CD4-positive, alpha-beta T cell treated with Interleukin-17A for 1 hour (primary cell): ENCODE measurements at regions not wholly inside any gene's neighbourhood (a gene's known extent, or its start where the extent isn't known, plus 50 kb on each side); places are given as distances from the start of the nearest gene placed in this dataset.
"Not testable (repeated sequence)": the region's sequence is repeated elsewhere in the genome, so short reads cannot be mapped to it uniquely, and the experiment has no call there.

ENCODE experiments used
- DNase-seq: peaks from one replicate; pipeline ENCODE4 v3.0.0-alpha.2; 2020

DNA sequence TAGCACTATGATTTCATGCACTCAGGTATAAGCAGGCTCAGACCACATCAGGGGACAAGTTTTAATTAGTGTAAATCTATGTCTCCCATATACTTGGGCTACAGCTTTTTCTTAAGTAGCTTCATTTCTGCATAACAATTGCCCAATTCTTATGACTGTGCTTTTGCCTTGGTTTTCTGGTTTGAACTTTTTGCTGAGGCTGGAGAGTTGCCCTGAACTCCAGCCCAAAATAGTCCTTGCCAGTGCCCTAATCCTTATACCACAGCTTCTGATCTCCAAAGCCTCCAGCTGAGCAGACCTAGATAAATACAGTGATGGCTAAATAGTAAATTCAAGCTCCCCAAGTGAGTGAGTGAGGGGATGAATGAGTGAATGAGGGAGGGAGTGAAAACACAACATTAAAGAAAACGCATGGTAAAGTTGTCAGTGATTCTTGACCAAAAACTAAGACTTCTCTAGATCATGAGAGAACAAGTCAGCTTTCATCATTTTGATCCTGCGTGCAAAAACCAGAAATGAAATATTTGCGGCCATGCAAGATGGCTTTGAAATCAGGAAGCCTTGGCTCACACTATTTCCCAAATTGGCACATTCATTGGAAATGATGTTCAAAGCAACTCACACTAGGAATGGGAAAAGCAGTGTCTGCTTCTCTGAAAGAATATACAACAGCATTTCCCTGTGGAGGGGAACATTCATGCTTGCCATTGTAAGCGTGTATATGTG, 437.1 kb upstream of the CTSO start:
- DNase-seq: no peak

DNA sequence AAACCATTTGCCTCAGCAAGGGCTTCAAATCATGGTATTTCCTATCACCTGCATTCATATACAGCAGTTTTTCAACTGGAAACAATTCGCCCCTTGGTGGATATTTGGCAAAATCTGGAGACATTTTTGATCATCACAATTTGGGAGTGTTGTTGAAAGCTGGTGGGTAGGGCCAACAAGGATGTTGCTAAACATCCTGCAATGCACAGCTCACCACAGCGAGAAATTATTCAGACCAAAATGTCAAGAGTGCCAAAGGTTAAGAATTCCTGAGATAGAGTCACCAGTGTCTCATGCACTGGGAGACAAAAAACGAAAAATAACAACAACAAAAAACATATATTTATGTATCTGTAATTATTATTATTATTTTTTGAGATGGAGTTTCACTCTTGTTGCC, 435.2 kb upstream of the CTSO start:
- DNase-seq: no peak

DNA sequence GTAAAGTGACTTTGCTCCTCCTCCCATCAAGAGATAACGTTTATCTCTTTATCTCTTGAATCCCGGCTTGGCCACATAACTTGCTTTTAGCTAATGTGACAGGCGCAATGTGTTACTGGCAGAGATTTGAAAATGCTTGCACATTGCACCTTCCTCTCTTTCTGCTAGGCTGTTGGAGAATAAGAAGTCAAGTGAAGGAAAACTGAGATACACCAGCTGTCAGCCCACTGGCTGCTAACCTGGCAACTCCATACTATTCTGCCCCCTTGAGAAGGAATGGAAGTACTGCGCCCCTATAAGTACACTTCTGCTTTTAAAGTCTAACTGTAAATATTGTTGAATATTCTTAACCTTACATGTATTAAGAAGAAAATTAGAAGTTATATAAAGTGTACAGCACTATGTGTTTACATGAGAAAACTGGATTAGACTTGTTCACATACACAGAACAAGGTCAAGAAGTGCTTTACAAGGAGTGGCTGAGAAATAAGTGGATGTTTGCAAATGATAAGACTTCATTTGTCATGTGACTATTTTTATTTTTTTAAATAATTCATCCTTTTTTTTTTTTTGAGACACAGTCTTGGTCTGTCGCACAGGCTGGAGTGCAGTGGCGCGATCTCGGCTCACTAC, 424.5 kb upstream of the CTSO start:
- no peak for DNase-seq

DNA sequence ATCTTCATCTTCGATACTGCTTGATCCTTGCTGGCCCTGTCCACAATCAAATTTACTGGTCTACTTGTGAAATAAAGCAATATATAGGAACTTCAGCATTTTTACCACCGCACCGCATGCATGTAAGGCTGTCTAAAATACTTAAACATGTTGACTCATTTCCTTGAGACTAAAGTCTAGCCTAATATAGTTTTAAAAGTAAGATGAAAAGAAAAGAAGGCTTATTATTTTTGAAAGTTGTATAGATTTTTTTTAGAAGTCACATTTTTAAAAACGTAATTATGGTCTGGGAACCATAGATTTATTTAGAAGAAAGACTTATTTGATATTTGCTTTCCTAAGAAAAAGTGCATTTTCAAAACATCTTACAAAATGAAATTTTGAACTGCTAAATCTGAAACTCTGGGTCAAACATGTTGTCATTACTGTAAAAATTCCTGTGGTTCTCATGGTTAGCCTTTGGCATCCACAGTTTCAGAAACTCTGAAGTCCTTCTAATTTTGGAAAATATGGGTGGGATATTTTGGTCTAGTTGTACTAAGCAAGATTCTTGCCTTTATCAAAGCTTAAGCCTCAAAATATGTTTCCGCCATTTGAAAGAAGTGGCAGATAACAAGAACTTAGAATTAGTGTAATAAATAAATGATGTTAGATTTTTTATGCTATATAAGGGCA, 423.5 kb upstream of the CTSO start:
- no peak for DNase-seq

DNA sequence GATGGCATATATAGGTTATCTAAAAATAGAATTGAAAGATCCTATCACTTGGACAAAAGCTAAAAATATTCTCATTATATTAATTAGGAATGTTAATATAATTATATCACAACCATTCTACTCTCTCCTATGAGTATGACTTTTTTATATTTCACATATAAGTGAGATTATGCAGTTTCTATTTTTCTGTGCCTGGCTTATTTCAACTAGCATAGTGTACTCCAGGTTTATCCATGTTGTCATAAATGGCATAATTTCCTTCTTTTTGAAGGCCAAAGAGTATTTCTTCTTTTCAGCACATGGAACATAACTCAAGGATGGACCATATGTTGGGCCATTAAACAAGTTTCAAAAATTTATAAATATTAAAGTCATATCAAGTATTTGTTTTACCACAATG, 421.2 kb upstream of the CTSO start:
- DNase-seq: no peak

DNA sequence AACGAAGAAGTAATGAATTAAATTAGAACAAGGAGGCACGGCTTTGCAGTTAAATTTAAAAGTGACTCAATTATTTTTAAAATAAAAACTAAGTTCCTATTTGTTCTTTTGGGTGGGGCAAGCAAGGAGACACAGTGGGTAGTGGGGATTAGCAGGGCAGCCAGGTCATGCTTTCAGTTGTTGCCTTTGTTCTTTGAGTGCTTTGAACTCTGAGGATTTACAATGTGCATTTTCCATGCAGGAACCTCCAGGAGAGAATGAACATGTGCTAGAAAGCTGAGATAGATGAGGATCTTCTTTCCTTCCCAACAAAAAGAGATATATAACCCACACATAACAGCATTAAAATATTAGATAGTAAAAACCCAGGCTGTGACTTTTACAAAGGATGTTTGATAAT, 420.4 kb upstream of the CTSO start:
- DNase-seq: no peak

DNA sequence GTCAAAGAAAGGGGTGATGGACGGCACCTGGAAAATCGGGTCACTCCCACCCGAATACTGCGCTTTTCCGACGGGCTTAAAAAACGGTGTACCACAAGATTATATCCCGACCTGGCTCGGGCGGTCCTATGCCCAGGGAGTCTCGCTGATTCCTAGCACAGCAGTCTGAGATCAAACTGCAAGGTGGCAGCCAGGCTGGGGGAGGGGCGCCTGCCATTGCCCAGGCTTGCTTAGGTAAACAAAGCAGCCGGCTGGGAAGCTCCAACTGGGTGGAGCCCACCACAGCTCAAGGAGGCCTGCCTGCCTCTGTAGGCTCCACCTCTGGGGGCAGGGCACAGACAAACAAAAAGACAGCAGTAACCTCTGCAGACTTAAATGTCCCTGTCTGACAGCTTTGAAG, 413.8 kb upstream of the CTSO start:
- not testable (repeated sequence) for DNase-seq

DNA sequence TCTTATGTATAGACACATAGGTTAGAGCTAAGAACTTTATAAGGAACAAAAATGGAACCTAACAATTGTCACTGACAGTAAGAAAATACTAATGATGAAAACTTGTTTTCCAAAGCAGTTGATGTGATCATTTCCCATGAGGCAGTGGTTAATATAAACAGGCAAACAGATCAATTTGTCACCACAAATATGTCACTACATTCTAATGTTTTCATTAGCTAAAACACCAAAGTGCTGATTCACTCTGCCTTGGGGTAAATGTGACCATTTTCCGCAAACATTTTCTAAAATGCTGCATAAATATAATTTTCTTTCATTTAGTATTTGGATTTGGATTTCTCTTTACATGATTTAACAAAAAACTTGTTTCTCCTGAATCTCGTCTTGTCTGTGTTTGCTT, 408.9 kb upstream of the CTSO start:
- DNase-seq: no peak

DNA sequence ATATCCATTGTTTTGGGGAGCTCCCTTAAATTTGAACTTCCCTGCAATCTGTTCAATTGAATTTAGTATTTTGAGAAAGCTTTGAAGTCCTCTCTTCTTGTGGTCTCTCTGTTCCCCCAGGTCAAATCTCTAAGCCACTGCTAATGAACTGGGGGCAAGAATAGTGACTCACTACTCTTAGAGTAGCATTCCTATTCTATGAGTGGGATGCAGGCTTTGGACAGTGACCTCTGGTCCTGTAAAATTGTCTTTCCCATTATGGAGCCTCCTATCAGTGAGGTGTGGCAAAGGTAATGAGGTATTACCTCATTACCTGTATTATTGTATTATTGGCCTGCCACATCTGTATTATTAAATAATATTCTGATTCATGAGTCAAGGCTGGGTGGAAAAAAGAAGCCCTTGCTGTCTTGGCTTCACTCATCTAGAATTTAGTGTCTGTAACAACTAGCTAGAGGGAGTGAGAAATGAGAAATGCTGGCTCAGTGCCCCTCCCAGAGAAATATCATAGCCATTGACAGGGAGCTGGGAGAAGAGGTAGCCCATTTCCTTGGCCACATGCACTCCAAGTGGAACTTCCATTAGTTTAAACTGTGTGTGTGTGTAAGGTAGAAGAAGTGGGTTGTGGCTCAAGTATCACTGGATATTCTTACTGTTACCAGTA, 393.9 kb upstream of the CTSO start:
- no peak for DNase-seq

DNA sequence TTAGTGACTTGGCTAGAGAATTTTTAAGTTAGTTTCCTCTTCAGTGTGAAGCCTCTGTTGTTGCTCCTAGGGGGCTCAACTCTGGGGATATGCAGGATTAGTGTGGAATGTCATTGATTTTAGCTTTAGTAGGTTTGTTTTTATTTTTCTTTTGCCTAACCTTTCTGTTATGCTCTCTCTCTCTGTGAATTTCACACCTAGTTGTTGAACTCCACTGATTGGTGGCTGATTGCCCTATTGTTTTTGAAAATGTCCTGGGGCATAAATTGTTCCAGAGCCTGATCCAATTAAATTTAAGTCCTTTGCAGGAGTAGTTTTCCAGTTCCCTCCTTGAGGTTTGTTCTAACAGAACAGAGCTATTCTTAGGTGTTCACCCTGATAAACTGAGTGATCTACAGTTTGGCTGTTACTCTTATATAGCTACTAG, 393.3 kb upstream of the CTSO start:
- DNase-seq: no peak

DNA sequence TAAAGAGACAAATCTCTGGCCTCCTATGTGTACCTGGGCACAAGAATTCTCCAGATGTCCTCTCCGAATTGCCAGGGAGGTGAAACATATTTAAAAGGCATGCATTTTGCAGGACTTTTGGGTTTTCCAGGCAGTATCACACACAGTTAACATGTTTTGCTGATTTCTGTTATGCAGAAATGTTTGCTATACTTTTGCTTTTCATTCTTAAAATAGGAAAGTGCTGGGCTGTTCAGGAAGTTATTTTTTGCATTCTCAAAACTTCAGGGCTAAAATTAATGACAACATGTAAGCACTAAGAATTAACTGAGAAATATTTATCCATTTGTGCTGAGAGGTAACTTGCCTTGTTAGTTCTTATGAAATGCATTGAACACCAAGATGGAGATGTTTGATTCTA, 390.7 kb upstream of the CTSO start:
- no peak for DNase-seq

DNA sequence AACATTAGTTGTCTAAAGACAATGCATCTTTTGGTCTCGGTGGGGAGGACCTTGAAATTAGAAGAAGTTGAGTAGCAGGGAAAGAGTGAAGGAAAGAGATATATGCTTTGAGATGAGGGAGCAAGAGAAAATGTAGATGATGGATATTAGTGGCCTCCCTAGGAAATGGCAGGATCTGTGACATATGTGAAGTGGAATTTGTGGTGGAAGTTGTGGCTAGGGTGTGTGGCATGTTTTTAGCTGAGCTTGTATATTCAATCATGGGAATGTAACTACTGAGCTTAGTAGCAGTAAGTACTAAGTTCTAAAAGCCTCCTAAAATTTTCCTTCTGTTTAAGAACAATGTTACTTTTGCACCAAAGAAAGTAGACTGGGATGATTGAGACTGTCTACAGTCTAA, 382.8 kb upstream of the CTSO start:
- DNase-seq: no peak

DNA sequence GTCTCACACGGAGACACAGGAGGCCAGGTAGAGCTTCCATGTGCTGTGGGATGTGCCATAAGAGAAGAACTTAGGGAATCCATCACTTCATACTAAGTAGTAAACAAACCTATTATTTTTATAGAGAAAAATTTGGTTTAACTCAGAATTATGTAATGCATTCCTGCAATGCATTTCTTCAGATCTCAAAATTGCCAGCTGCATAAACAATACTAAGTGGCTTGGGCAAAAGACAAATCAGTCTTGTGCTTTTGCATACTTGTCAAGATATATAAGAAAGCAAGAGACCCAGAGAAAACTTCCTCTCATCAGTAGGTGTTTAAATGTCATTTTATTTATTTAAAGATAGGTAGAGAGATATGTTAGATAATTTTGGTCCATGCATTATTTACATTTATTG, 382.1 kb upstream of the CTSO start:
- no peak for DNase-seq

DNA sequence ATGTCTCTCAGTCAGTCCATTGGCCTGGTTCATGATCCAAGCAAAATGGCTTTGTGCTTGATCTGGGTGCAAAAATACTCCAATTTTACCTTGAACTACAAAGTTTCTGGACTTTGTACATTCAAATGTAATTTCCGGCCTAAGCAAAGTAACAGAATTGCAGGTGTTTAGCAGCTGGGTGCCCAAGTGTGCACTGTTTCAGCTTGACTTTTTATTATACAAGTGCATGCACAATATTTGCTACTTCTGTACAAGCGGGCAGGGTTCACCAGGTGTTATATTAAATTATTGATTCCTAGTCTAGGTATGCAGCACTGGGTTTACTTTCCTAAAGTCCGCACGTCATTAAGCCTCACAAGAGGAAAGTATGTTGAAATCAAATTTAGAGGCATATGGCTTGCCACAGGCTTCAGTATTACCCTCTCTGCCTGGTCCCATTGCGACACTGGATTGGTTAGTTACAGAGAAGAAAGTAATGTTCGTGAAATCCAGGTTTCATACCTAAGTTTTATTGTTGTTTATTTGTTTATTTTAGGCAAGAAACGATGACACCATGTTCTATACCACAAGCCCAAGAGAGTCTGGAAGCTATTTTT, 376.9 kb upstream of the CTSO start:
- DNase-seq: no peak

DNA sequence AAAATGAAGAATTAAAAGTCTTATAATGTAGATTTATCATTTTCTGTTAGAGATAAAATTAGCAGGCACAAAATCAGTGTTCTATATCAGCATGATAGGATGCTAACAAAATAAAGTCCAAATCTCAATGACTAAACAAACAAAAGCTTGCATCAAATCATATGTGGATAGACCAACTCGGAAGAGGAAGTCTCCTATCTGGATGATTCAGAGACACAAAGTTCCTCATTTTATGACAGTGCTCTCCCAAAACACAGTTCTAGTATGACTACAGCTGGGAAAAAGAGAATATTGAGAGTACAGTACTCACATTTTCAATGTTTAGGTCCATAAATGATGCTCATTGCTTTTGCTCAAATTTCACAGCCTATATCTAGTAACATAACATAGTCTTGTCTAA, 376.1 kb upstream of the CTSO start:
- peak; percentile 1 for DNase-seq

DNA sequence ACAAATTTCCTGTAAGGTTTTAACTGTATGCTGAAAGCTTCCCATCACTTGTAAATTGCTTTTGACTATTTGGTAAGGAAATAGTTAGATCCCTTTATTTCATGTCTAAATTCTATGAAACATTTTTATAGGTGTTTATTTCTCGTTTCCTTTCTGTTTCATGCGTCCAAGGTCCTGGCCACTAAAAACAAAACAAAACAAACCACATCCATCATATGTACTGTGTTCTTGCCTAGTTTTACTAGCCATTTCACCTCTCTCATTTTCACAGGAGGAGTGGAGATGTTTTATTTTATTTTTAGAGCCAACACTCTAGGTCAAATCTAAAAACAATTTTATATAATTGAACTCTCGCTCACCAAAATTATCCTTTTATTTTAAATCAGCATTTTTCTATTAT, 375.2 kb upstream of the CTSO start:
- DNase-seq: no peak

DNA sequence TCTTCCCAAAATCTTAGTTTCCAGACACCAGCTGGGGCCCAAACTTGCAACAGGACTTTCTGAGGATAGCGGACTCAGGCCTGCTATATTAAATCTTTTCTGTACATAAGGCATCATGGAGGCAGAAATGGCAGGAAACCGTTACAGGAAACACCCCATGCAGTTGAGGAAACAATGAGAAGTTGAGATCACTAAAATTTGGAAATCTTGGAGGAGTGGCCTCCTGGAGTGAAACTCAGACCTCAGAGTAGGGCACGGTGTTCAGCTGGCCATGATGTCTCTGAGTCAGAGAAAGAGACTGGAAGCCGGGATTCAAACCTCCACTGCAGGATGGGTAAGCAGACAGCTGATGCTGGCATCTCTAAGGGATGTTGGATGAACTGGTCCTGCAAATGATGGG, 372.6 kb upstream of the CTSO start:
- no peak for DNase-seq

DNA sequence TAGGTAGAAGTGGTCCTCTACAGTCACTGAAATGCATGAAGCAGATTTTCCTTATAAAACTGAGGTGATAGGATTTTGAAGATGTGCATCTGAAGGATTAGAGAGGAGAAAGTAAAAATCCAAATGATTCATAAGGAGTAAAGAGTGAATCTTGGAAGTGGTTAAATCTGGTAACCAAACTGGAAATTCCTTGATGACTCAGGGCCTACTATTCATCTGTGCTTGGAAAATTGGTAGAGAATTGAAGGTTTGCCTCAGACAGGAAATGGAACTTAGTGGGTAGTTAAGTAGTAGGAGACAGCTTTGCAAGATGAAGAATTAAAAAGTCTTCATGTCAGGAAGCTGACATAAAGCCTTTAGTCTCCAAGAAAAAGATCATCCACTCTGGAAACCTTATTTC, 368.9 kb upstream of the CTSO start:
- DNase-seq: no peak

DNA sequence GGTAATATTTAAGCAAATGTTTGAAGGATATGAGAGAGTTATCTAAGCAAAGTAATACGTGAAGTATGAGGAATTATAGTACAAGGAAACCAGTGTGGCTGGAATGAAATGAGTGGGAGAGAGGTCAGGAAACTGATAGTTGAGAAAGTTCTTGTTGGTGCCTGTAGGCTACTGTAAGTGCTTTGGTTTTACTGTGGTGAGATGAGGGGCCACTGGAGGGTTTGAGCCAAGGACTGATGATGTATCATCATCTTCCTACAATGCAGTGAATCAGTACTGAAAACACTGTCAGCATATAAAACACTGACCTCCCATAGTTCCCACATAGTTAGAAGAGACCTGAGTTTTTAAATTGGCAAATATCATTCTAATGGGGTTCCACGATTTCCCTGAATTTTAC, 367.5 kb upstream of the CTSO start:
- no peak for DNase-seq

DNA sequence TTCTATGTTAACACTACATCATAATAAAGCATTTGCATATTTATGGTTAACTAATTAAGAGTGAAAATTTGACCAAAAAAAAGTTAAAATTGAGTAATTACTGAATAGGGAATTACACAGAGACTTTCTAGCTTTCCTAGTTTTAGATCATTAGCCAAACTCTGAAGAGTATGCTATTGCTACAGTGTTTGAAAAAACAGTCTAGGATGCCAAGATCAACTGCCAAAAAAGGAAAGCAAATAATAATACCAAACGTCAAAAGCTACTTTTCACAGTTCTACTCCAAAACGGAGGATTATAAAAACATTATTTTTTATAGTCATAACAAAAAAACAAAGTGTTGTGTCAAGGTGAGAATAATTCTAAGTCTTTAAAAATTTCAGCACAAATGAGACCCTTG, 359.8 kb upstream of the CTSO start:
- DNase-seq: no peak

DNA sequence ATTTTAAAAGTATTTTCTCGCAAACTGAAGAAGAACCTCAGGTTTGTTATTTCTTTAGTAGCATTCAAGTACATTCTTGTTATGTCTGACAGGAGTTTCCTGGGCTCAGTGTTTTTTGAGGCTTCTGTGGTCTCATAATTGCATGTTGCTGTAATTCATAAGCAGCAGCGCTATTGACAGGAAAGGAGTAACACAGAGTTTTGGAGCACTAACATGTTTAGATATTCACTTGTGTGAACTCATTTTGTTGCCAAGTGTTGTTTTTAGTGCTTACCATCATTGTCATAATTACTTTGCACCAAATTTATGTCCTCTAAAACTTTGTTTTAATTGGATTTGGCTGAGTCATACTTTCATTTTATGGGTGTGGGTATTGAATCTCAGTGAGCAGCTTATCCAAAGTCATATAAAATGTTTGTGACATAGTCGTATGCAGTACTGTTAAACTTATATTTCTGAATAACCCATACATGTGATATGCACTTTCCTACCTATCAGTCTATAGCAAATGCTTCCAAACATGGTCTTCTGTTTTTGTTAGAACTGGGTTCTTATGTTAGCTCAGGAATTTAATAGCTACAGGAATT, 358.7 kb upstream of the CTSO start:
- DNase-seq: no peak

DNA sequence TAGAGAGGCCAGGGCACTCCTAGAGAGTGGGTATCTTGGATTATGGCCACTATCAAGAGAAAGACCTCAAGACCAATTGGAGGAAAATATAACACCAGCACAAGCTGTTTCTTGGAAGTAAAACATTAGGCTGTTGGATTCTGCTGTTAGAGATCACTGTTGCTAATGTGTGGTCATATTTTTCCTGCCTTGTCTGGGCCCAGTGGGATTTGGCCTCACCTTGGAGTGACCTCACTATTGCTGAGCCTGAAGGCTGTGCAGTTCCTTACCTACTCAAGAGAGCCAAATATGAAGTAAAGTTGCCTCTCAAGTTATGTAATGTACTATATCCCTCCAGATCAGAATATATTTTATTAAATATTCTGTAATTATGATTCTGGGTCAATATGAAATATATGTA, 355.4 kb upstream of the CTSO start:
- no peak for DNase-seq

DNA sequence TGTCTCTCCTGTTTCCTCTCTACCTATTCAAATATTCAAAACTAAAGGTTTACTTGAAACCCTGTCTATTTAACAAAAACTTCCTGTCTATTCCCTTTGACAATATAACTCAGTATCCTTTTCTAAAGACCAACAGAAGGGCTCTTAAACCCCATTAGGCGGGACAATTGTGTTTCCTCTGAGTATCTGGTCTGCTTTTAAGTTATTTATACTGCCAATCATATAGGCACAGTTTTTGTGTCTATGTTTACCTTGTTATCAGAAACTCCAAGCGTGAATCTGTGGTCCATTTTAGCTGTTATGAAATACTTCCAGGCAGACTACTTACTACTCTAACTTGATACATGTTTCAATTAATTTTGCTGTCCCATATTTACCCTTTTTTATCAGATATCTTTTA, 350.0 kb upstream of the CTSO start:
- DNase-seq: no peak
